ENCODE measurements at regions not wholly inside any gene's neighbourhood (a gene's known extent, or its start where the extent isn't known, plus 50 kb on each side); places are given as distances from the start of the nearest gene placed in this dataset.

GRCh38 chr2:44825702-44826101 is 115.8 kb upstream of the SIX3 start:
- POLR2A ChIA-PET, result no interaction called here
- CTCF ChIA-PET, result no interaction called here

- ChIA-PET POLR2A (no interaction called here), CTCF (no interaction called here)
Observed at GRCh38 chr2:44826601-44827000, 114.9 kb upstream of the SIX3 start.

DNA sequence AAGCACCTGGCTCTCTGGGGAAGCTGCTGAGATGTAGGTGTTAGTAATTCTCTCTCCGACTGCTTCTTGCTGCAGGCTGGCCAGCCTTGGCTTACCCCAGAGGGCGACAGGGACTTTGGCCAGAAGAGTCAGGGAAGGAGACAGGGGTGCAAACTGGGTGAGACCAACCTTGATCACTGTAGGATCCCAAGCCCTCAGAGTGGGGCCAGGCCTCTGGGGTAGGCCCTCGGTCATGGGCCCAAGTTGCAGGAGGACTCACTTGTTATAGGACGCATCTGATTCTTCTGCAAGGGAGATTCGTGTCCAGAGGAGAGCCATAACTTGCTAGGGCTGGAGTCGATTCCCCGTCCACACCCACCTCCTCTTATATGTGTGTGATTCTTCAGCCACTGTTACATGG is 111.7 kb upstream of the SIX3 start:
- CTCF ChIA-PET, result no interaction called here
- POLR2A ChIA-PET, result no interaction called here

- ChIA-PET POLR2A (no interaction called here), CTCF (interaction anchor here (0.8 kb wide), 1 partner anchor 121 kb away, joined by 3 read pairs; no protein-coding TSS in a partner anchor)
Observed at GRCh38 chr2:44833171-44834069, 108.1 kb upstream of the SIX3 start.

- ChIA-PET POLR2A (no interaction called here), CTCF (no interaction called here)
Observed at GRCh38 chr2:44834656-44835055, 106.8 kb upstream of the SIX3 start.

GRCh38 chr2:44836174-44836573 is 105.3 kb upstream of the SIX3 start:
- ChIA-PET CTCF (interaction anchor here (0.7 kb wide), 1 partner anchor 835 kb away, joined by 3 read pairs; no protein-coding TSS in a partner anchor), POLR2A (no interaction called here)

DNA sequence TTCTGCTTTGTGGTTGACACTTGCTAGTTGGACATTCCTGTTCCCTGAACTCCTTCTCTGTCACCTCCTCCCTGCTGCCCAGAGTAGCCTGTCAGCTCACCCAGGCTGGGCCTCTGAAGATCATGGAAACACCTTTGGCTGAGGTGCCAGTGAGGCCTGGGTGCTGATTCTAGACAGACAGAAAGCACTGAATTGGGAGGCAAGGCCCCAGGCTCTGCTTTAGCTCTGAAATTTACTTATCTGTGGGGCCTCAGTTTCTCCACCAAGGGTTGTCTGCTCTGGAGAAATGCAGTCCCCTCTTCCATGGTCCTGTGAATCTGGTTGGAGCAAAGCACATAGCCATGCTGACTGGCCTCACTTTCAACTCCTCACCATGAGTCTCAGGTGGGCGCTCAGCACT is 104.6 kb upstream of the SIX3 start:
- ChIA-PET CTCF (no interaction called here), POLR2A (no interaction called here)

GRCh38 chr2:44838116-44838790 is 103.2 kb upstream of the SIX3 start:
- ChIA-PET CTCF (no interaction called here), POLR2A (no interaction called here)

DNA sequence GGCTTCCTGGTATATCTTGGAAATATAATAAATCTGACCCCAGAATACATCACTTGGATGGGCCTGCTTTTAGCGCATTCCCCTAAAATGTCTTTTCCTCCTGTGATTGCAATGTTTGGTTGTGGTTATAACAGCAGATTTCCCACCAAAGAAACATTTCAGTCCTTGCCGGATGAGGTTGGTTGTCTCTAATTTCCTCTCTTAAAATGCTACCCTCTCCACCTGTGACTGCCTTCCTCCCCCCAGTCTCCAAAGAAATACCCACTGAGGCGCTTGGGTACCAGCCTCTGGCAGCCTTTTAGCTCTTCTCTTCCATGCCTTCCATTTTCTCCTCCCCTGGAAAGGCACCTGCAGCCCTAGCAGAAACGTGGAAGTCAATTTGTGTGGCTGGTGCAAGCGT is 102.1 kb upstream of the SIX3 start:
- ChIA-PET POLR2A (no interaction called here), CTCF (no interaction called here)

GRCh38 chr2:44839771-44840502 is 101.6 kb upstream of the SIX3 start:
- POLR2A ChIA-PET, result no interaction called here
- CTCF ChIA-PET, result no interaction called here

GRCh38 chr2:44840503-44840850 is 101.0 kb upstream of the SIX3 start:
- CTCF ChIA-PET, result no interaction called here
- POLR2A ChIA-PET, result no interaction called here

DNA sequence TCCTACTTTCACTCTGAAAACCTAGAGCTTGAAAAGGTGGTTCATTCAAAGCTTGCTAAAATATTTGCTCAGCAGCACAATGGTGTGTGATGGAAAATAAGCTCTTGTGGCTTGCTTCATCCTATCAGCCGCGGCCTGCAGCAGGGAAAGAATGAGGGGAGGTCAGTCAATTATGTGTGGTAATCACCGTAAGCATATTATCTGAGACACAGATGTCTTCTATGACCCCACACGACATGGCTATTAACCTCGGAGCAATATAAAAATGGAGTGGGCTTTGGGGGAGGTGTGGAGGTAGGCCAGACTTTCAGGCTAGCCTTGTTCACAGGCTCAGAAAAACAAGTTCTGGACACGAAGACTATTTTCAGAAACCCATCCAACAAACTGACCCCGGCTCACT is 98.4 kb upstream of the SIX3 start:
- ChIA-PET CTCF (no interaction called here), POLR2A (no interaction called here)

DNA sequence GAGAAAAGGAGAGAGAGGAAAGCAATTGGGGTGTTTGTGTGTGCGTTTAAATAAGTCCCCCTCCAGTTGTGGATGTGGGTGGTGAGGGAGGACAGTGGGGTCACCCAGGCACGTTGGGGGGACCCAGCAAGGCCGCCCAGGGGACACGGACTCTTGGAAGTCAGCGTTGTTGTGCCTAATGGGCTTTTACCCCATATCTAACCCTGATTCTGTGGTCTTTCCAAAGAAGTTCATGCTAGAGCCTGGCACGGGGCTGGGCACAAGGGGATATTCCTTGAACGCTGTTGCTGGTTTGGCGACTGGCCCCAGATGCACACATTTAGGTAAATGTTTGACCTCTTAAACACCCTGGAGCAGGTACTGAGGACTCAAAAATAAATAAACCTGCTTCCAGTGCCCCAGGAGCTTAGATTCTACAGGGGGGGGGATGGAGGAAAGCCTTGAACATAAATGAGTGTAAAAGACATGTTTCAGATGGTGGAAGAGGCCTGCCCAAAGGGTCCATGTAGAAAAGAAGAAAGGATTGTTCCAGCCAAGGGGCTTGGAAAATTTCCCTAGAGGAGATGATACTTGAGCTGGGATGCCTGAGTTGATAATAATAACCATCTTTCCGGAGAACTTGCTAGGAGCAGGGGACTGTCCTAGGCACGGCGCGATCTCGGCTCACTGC is 97.7 kb upstream of the SIX3 start:
- POLR2A ChIA-PET, result no interaction called here
- CTCF ChIA-PET, result no interaction called here

- CTCF ChIA-PET, result interaction anchor here (0.6 kb wide), 1 partner anchor 140 kb away, joined by 3 read pairs; no protein-coding TSS in a partner anchor
Observed at GRCh38 chr2:44844651-44845270, 96.7 kb upstream of the SIX3 start.

DNA sequence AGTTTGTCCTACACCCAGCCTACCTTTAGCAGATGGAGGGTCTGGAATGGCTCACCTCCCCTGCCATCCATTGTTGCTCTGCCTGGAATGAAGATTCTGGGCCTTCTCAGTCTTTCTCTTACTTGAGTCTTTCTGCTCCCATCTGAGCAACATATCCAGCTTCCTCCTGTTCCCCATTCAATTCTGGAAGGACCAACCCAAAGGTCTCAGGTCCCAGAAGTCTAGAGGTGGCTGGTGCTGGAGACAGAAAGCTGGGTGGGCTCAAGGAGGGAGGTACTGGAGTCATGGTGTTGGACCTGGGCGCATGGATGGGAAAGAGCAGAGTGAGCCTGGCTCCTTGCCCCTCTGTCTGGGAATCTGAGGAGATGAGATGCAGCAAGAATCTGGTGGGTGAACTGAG is 93.5 kb upstream of the SIX3 start:
- CTCF ChIA-PET, result no interaction called here

More at GRCh38 chr2:44844651-44845270, 96.7 kb upstream of the SIX3 start:
- POLR2A ChIA-PET, result no interaction called here

GRCh38 chr2:44850016-44850415 is 91.5 kb upstream of the SIX3 start:
- CTCF ChIA-PET, result no interaction called here
- POLR2A ChIA-PET, result no interaction called here

More for the DNA sequence above, 93.5 kb upstream of the SIX3 start:
- POLR2A ChIA-PET, result no interaction called here

- ChIA-PET POLR2A (no interaction called here), CTCF (no interaction called here)
Observed at GRCh38 chr2:44851518-44851917, 90.0 kb upstream of the SIX3 start.

GRCh38 chr2:44852594-44852993 is 88.9 kb upstream of the SIX3 start:
- POLR2A ChIA-PET, result no interaction called here
- CTCF ChIA-PET, result no interaction called here

- ChIA-PET CTCF (no interaction called here), POLR2A (no interaction called here)
Observed at GRCh38 chr2:44859337-44859736, 82.2 kb upstream of the SIX3 start.

- CTCF ChIA-PET, result no interaction called here
- POLR2A ChIA-PET, result no interaction called here
Observed at GRCh38 chr2:44866152-44866551, 75.3 kb upstream of the SIX3 start.
